Fibroblast of the aortic adventitia (primary cell): ENCODE measurements at regions not wholly inside any gene's neighbourhood (a gene's known extent, or its start where the extent isn't known, plus 50 kb on each side); places are given as distances from the start of the nearest gene placed in this dataset.

Experiments
- DNase-seq: peaks from one replicate; pipeline ENCODE4 v3.0.0-alpha.2; 2010; ENCODE audit warnings: low read depth
- H3K4me3 ChIP-seq: 2 replicates; pipeline ENCODE4 v1.5.1; 2011; ENCODE audit warnings: low read depth, mild to moderate bottlenecking, control low read depth, low read length, moderate library complexity
- CTCF ChIP-seq: IDR thresholded peaks from 2 replicates; pipeline ENCODE4 v1.5.1; 2011; ENCODE audit warnings: mild to moderate bottlenecking, low read length, control low read depth, inconsistent platforms; ENCODE audit not compliant: insufficient read depth

- DNase-seq, result no peak
- no peak for TF ChIP-seq CTCF
Measured at GRCh38 chr13:53788286-53788685, 759.7 kb downstream of the OLFM4 start.

GRCh38 chr13:53800011-53800410 lies 771.4 kb downstream of the OLFM4 start:
- no peak overlapping the region for H3K4me3 ChIP-seq
- no peak for TF ChIP-seq CTCF
- no peak for DNase-seq

More at GRCh38 chr13:53788286-53788685, 759.7 kb downstream of the OLFM4 start:
- H3K4me3 ChIP-seq, result no peak overlapping the region

- no peak overlapping the region for H3K4me3 ChIP-seq
- no peak for DNase-seq
- TF ChIP-seq CTCF, result no peak
Measured at GRCh38 chr13:53807251-53807834, 778.7 kb downstream of the OLFM4 start.

GRCh38 chr13:53821632-53822031 lies 793.0 kb downstream of the OLFM4 start:
- no peak overlapping the region for H3K4me3 ChIP-seq
- TF ChIP-seq CTCF, result no peak
- DNase-seq, result no peak

GRCh38 chr13:53822136-53822535 lies 793.5 kb downstream of the OLFM4 start:
- DNase-seq, result no peak
- no peak for TF ChIP-seq CTCF

GRCh38 chr13:53839461-53839860 lies 810.8 kb downstream of the OLFM4 start:
- no peak for TF ChIP-seq CTCF
- H3K4me3 ChIP-seq, result no peak overlapping the region
- no peak for DNase-seq

More at GRCh38 chr13:53822136-53822535, 793.5 kb downstream of the OLFM4 start:
- H3K4me3 ChIP-seq, result no peak overlapping the region
